HL-60 (cell line): ENCODE measurements at regions not wholly inside any gene's neighbourhood (a gene's known extent, or its start where the extent isn't known, plus 50 kb on each side); places are given as distances from the start of the nearest gene placed in this dataset.

Experiments used
- GABPA ChIP-seq: IDR thresholded peaks from 2 replicates; pipeline ENCODE4 v1.6.1; 2012; ENCODE audit warnings: low read depth
- POLR2AphosphoS5 ChIP-seq: IDR thresholded peaks from 2 replicates; pipeline ENCODE4 v1.6.1; 2012; ENCODE audit warnings: low read depth
- TF ChIP-seq, protein P1 (sequence below): IDR thresholded peaks from one replicate; pipeline ENCODE4 v1.5.1; 2011; ENCODE audit warnings: low read length, control low read depth, inconsistent platforms; ENCODE audit not compliant: insufficient read depth
- TF ChIP-seq, protein P2 (sequence below): IDR thresholded peaks from 2 replicates; pipeline ENCODE4 v1.6.1; 2012; ENCODE audit warnings: low read depth; ENCODE audit not compliant: insufficient replicate concordance

DNA sequence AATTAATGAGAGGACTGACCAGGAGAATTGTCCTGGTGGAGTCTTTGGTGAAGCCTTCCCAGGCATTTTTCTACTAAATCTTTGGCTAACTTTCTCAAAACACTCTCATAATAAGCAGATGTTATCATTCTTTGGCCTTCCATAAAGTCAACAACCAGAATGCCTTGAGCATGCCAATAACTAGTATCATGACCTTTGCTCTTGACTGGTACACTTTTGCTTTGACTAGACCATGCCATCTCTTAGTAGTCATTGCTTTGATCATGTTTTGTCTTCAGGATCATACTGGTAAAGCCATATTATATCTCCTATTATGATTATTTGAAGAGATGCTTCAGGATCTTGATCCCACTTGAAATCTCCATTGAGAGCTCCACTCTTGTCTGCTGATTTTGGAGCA lies 506.9 kb downstream of the ELAVL2 start:
- TF ChIP-seq, protein P1, sequence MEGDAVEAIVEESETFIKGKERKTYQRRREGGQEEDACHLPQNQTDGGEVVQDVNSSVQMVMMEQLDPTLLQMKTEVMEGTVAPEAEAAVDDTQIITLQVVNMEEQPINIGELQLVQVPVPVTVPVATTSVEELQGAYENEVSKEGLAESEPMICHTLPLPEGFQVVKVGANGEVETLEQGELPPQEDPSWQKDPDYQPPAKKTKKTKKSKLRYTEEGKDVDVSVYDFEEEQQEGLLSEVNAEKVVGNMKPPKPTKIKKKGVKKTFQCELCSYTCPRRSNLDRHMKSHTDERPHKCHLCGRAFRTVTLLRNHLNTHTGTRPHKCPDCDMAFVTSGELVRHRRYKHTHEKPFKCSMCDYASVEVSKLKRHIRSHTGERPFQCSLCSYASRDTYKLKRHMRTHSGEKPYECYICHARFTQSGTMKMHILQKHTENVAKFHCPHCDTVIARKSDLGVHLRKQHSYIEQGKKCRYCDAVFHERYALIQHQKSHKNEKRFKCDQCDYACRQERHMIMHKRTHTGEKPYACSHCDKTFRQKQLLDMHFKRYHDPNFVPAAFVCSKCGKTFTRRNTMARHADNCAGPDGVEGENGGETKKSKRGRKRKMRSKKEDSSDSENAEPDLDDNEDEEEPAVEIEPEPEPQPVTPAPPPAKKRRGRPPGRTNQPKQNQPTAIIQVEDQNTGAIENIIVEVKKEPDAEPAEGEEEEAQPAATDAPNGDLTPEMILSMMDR = no peak
- TF ChIP-seq, protein P2, sequence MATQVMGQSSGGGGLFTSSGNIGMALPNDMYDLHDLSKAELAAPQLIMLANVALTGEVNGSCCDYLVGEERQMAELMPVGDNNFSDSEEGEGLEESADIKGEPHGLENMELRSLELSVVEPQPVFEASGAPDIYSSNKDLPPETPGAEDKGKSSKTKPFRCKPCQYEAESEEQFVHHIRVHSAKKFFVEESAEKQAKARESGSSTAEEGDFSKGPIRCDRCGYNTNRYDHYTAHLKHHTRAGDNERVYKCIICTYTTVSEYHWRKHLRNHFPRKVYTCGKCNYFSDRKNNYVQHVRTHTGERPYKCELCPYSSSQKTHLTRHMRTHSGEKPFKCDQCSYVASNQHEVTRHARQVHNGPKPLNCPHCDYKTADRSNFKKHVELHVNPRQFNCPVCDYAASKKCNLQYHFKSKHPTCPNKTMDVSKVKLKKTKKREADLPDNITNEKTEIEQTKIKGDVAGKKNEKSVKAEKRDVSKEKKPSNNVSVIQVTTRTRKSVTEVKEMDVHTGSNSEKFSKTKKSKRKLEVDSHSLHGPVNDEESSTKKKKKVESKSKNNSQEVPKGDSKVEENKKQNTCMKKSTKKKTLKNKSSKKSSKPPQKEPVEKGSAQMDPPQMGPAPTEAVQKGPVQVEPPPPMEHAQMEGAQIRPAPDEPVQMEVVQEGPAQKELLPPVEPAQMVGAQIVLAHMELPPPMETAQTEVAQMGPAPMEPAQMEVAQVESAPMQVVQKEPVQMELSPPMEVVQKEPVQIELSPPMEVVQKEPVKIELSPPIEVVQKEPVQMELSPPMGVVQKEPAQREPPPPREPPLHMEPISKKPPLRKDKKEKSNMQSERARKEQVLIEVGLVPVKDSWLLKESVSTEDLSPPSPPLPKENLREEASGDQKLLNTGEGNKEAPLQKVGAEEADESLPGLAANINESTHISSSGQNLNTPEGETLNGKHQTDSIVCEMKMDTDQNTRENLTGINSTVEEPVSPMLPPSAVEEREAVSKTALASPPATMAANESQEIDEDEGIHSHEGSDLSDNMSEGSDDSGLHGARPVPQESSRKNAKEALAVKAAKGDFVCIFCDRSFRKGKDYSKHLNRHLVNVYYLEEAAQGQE = no peak
- TF ChIP-seq POLR2AphosphoS5 = no peak
- TF ChIP-seq GABPA = no peak
